Astrocyte of the cerebellum (primary cell): ENCODE measurements at regions not wholly inside any gene's neighbourhood (a gene's known extent, or its start where the extent isn't known, plus 50 kb on each side); places are given as distances from the start of the nearest gene placed in this dataset.
A peak's percentile ranks its signal among the peaks of the same experiment; 100 is the strongest.
"Not testable (repeated sequence)": the region's sequence is repeated elsewhere in the genome, so short reads cannot be mapped to it uniquely, and the experiment has no call there.

ENCODE experiments used
- DNase-seq: peaks from one replicate; pipeline ENCODE4 v3.0.0-alpha.2; 2011; ENCODE audit warnings: low read depth
- H3K4me3 ChIP-seq: 2 replicates; pipeline ENCODE4 v1.5.1; 2011; ENCODE audit warnings: mild to moderate bottlenecking, low read depth, low read length, moderate library complexity
- in situ Hi-C: cut with HindIII; loops from 2 replicates; pipeline ENCODE4 v1.10.0; 2017; ENCODE audit warnings: low sequenced_read_pairs
- TF ChIP-seq, protein P1 (sequence below): IDR thresholded peaks from 2 replicates; pipeline ENCODE4 v1.5.1; 2012; ENCODE audit warnings: low read length, low read depth, moderate library complexity, mild to moderate bottlenecking; ENCODE audit errors: missing control alignments

- no peak for DNase-seq
- in situ Hi-C loops, result no loop called here
- TF ChIP-seq, protein P1, sequence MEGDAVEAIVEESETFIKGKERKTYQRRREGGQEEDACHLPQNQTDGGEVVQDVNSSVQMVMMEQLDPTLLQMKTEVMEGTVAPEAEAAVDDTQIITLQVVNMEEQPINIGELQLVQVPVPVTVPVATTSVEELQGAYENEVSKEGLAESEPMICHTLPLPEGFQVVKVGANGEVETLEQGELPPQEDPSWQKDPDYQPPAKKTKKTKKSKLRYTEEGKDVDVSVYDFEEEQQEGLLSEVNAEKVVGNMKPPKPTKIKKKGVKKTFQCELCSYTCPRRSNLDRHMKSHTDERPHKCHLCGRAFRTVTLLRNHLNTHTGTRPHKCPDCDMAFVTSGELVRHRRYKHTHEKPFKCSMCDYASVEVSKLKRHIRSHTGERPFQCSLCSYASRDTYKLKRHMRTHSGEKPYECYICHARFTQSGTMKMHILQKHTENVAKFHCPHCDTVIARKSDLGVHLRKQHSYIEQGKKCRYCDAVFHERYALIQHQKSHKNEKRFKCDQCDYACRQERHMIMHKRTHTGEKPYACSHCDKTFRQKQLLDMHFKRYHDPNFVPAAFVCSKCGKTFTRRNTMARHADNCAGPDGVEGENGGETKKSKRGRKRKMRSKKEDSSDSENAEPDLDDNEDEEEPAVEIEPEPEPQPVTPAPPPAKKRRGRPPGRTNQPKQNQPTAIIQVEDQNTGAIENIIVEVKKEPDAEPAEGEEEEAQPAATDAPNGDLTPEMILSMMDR, result no peak
- no peak overlapping the region for H3K4me3 ChIP-seq
Observed at GRCh38 chr7:20083781-20084180, 133.4 kb downstream of the MACC1 start.

DNA sequence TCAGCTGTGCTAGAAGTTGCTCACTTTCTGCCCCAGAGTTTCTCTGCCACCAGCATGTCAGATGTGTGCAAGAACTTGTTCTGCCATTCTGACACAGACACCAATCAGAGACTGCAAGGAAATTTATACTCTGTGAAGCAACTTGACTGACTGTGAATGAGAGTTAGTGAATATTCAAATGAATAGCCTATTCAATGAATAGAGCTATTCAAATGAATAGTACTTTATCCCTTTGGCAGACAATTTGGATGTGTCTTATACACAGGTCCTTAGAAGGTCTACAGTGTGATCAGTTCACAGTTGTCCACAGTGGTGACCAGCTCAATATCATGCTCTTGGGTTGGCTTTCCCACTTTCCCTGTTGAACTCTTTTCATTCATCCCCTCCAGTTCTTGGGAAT, 138.1 kb downstream of the MACC1 start:
- no peak overlapping the region for H3K4me3 ChIP-seq
- TF ChIP-seq, protein P1, result no peak
- DNase-seq, result no peak
- in situ Hi-C loops, result no loop called here

GRCh38 chr7:20076835-20077234, 140.3 kb downstream of the MACC1 start:
- in situ Hi-C loops, result no loop called here
- no peak for DNase-seq

GRCh38 chr7:20075992-20076820, 141.0 kb downstream of the MACC1 start:
- H3K4me3 ChIP-seq, result no peak overlapping the region
- in situ Hi-C loops, result no loop called here
- TF ChIP-seq, protein P1, result no peak
- no peak for DNase-seq

More at GRCh38 chr7:20076835-20077234, 140.3 kb downstream of the MACC1 start:
- no peak overlapping the region for H3K4me3 ChIP-seq
- TF ChIP-seq, protein P1, result no peak

DNA sequence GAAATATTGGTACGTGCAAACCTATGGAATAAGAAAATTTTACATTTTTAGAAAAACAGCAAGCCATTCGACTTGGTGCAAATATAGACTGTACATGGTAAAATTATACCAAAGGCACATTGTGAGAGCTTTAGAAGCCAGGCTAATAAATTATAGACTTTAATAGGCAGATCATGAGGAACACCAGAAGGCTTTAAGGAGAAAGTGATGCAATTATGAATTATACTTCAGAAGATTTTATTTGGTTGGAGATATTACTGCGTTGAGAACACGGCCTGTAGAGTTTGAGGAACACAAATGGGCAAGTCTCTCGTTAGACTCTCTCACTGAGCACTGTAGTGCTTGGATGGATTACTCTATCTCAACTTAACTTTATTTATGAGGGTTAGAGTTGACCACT, 141.7 kb downstream of the MACC1 start:
- TF ChIP-seq, protein P1, result no peak

DNA sequence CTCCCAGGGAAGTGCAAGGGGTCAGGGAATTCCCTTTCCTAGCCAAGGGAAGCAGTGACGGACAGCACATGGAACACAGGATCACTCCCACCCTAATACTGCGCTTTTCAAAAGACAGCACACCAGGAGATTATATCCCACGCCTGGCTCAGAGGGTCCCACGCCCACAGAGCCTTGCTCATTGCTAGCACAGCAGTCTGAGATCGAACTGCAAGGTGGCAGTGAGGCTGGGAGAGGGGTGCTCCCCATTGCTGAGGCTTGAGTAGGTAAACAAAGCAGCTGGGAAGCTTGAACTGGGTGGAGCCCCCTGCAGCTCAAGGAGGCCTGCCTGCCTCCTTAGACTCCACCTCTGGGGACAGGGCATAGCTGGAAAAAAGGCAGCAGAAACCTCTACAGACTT, 149.2 kb downstream of the MACC1 start:
- DNase-seq, H3K4me3 ChIP-seq, in situ Hi-C loops: not testable (repeated sequence)

More for the DNA sequence above, 141.7 kb downstream of the MACC1 start:
- DNase-seq, result no peak
- no peak overlapping the region for H3K4me3 ChIP-seq
- in situ Hi-C loops, result no loop called here

- TF ChIP-seq, protein P1, result no peak
- in situ Hi-C loops, result no loop called here
Observed at GRCh38 chr7:20064974-20065862, 152.0 kb downstream of the MACC1 start.

More at GRCh38 chr7:20064974-20065862, 152.0 kb downstream of the MACC1 start:
- peak; percentile 96 for DNase-seq
- no peak overlapping the region for H3K4me3 ChIP-seq
